HG03103 (cell line): ENCODE measurements at regions not wholly inside any gene's neighbourhood (a gene's known extent, or its start where the extent isn't known, plus 50 kb on each side); places are given as distances from the start of the nearest gene placed in this dataset.
"Not testable (repeated sequence)": the region's sequence is repeated elsewhere in the genome, so short reads cannot be mapped to it uniquely, and the experiment has no call there.

Experiments
- ATAC-seq: cut with Tn5 transposase; IDR thresholded peaks from one replicate; pipeline ENCODE4 v1.9.1; 2021; ENCODE audit warnings: low read depth; ENCODE audit not compliant: unreplicated experiment

DNA sequence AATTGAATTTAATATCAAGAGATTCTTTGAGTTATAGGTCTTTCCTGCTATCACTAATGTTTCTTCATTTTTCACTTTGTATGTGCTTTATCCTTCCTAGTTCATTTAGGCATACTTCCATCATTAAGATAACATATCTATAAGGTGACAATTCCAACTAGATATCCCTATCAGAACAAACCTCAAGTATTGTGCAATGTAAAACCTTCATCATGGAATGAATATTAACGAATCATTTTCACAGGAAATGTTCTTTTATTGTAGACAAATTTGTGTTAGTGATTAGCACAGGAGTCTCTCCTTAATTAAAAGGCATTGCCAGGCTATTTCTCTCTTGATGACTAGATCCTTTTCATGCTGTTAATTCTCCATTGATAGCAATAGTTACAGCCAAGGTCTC is 236.5 kb upstream of the MME start:
- no peak for ATAC-seq

GRCh38 chr3:154842536-154842935 is 237.6 kb upstream of the MME start:
- no peak for ATAC-seq

- ATAC-seq, result no peak
Observed at GRCh38 chr3:154835639-154836038, 244.5 kb upstream of the MME start.

DNA sequence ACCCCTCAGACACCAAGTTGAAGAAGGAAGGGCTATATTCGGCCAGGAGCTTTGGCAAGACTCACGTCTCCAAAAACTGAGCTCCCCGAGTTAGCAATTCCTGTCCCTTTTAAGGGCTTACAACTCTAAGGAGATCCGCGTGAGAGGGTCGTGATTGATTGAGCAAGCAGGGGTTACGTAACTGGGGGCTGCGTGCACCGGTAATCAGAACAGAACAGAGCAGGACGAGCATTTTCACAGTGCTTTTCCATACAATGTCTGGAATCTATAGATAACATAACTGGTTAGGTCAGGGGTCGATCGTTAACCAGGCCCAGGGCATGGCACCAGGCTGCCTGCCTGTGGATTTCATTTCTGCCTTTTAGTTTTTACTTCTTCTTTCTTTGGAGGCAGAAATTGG is 245.3 kb upstream of the MME start:
- not testable (repeated sequence) for ATAC-seq

DNA sequence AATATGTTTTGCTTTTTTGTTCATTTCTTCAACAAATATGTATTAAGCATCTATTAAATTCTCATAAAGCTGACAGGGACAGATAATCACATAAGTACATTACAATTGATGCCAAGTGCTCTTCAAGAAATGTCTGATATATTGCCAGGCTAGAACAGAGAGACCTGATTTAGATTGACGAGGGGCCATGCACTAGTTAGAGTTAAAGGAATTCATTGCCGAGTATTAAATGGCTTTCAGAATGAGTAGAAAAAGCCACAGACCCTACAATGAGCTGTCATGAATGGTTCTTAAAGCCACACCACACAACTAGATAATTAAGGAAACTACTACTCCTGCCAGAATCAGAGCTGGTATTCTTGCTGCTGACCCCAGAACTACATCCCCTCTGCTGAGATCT is 250.2 kb upstream of the MME start:
- no peak for ATAC-seq

DNA sequence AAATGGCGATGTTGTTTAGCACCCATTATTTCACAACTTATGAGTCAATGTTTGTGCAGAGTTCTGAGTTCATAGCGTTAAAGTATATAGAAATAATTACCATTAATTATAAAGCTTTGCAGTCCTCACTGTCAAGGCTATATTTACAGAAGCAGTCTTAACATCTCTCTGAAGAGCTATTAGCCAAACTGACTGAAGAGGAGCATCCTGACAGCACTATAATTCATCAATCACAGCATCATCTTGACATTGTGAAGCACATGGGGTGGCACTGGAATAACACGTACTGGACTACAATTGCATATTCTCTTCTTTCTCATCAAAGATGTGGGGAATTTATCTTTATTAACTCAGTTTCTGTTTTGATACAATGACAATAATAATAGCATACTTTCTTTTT is 260.6 kb upstream of the MME start:
- no peak for ATAC-seq

GRCh38 chr3:154818676-154819255 is 261.4 kb upstream of the MME start:
- no peak for ATAC-seq

DNA sequence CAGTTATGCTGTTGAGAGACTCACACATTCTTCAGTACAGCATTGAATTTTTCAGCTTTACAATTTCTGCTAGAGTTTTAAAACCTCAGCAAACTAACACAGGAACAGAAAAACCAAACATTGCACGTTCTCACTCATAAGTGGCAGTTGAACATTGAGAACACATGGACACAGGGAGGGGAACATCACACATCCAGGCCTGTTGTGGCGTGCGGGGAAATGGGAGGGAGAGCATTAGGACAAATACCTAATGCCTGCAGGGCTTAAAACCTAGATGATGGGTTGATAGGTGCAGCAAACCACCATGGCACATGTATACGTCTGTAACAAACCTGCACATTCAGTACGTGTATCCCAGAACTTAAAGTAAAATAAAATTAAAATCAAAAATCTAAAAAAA is 270.1 kb upstream of the MME start:
- not testable (repeated sequence) for ATAC-seq

DNA sequence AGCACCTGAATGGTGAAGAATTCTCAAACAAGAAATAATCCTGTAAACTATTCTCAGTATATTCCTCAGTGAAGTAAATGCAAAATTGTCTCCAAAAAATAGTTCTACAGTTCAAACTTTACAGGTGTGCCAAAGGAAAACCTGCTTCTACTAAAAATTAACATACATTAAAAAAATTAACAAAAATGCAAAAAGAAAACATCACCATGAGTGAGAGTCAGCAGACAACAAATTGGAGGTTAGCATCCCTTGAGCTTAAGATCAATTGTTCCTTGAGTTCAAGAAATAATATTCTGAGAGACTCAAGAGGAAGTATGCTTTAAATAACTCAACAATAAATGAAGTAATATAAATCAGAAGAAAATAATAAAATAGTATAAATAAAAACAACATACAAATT is 278.4 kb upstream of the MME start:
- no peak for ATAC-seq

DNA sequence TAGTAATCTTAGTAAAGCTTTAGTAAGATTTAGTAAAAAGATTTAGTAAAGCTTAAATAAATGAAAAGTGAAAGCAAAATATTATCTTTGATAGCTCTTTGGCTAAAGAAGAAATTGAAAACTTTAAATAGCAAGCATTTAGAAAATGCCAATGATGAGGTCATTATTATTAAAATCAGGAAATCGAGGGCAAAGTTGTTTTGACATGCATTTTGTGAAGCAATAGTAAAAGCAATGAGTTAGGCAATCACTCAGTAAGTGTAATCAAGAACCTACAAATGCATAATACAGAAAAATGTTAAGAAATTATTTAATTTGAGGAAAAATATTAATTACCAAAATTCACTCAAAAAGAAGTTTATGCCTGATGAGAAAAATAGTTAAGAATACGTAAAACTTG is 280.3 kb upstream of the MME start:
- no peak for ATAC-seq

DNA sequence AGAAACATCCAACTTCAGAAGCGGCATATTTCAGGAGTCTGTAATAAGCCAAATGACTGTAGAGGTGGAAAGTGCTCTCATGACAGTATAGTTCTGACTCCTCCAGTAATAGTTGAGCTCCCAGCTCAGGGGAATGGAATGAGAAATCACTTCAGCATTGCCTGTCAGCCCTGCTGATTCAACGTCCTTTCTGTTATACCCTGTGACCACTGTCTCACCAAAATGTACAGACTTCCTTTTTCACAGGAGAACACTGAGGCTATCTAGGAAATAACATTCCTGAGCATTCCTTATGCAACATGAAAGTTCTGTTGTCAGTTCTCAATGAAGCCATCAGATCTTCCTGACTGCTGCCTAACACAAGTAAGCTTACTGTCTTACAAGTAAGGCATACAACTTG is 284.5 kb upstream of the MME start:
- no peak for ATAC-seq

- no peak for ATAC-seq
Observed at GRCh38 chr3:154794814-154795445, 285.2 kb upstream of the MME start.

DNA sequence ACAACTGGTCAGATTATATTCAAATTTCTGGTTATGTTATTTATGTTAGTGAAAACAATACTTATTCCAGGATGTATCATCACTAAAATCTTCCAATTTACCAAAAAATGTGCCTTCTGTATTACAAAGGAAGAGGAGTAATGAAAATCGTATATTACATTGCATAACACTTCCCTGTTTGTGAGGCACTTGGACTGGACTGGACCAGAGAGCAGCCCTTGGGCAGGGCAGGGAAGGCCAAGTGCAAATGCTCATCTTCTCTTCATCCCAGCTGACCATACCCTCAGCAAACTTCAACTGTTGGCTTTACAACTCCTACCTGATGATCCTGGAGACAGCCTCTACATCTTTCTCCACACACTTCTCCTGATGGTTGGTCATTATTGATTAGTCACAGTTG is 285.7 kb upstream of the MME start:
- ATAC-seq, result no peak

- ATAC-seq, result no peak
Observed at GRCh38 chr3:154792828-154793227, 287.3 kb upstream of the MME start.

DNA sequence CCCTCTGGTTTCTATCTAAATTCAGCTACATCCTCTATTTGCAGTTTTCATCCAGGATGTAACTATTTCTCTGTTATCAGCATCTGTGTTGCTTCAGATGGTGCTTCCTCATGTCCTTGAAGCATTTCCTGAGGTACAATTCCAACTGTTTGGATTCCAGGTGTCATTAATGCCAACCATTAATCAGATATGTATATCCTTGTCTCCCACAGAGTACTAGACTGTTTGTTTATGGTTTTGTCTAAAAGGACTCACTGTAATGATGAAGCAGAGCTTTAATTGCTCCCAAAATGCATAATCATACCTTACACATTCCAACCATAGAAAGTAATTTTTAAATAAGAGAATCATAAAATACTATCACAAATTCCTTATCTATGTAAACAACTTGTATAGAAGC is 288.5 kb upstream of the MME start:
- ATAC-seq, result no peak

GRCh38 chr3:154786724-154787123 is 293.4 kb upstream of the MME start:
- no peak for ATAC-seq

- no peak for ATAC-seq
Observed at GRCh38 chr3:154783521-154783931, 296.6 kb upstream of the MME start.

- ATAC-seq, result no peak
Observed at GRCh38 chr3:154783061-154783460, 297.1 kb upstream of the MME start.

DNA sequence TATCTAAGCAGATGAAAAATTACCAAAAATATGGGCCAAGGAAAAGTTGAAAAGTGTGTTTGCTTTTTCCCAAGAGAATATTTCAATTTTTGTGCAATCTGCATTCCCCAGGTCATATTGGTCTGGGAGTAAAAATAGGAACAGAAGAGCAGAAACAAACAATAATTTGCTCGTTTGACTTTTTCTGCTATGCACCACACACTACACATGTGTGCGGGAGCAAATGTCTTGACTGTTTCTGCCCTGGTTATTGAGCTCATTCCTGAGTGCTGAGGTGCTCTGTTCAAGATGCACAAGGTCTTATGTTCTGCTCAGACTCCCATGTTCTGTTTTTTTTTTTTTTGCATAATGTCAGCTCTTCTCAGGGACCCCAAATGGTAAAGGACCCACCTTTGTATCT is 298.0 kb upstream of the MME start:
- ATAC-seq, result no peak

DNA sequence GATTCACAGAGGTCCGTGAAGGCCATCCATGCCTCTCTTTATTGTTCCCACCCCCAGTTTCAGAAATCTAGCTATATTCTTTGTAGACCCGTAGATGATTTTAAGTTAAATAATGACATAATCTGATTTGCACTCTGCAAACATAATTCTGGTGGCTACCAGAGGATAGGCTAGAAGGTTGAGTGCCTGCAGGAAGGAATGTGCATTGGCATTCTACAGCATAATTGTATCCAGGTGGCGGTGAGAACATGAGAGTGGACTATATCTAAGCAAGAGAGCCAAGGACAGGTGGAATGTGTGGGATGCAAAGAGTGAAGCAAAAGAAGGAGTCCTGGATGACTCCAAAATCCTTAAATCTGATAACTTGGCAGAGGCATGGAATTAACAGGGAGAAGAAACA is 298.5 kb upstream of the MME start:
- ATAC-seq, result no peak

- no peak for ATAC-seq
Observed at GRCh38 chr3:154780263-154780662, 299.9 kb upstream of the MME start.

GRCh38 chr3:154779571-154779970 is 300.5 kb upstream of the MME start:
- ATAC-seq, result no peak

DNA sequence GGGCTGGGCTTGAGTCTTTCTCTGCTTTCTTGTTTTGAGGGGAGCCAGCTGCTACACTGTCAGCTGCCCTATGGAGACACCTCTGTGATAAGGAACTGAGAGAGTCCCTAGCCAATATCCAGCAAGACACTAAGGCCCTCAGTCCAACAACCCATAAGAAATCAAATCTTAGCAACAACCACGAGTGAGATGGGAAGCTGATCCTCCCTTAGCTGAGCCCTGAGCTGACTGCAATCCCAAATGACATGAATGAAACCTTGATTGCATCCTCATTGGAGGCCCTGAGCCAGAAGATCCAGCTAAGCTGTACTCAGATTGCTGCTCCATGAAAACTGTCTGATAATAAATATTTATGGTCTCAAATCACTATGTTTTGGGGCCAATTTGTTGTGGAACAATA is 302.1 kb upstream of the MME start:
- no peak for ATAC-seq
